ENCODE measurements at regions not wholly inside any gene's neighbourhood (a gene's known extent, or its start where the extent isn't known, plus 50 kb on each side); places are given as distances from the start of the nearest gene placed in this dataset.
"Not testable (repeated sequence)": the region's sequence is repeated elsewhere in the genome, so short reads cannot be mapped to it uniquely, and the experiment has no call there.

DNA sequence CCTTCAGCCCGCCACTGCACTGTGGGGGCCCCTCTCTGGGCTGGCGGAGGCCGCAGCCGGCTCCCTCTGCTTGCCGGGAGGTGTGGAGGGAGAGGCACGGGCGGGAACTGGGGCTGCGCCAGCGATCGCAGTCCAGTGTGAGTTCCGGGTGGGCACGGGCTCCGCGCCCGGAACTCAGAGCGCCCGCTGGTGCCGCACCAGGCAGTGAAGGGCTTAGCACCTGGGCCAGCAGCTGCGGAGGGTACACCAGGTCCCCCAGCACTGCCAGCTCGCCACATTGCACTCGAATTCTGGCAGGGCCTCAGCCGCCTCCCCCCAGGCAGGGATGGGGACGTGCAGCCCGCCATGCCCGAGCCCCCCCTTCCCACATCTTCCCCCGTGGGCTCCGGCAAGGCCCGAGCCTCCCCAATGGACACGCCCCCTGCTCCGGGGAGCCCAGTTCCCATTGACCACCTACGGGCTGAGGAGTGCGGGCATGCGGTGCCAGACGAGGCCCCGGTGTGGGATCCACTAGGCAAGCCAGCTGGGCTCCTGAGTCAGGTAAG lies 135.9 kb upstream of the RFC3 start:
- Mint-ChIP-seq H3K4me1 (peaks cover 28% of the 10 kb centered on the region), H3K27me3 (ENCODE audit: low read depth) (no peaks in the 10 kb centered on the region), H3K4me3 (no peak overlapping the region), H3K9me3 (peaks cover 9% of the 10 kb centered on the region), H3K27ac (ENCODE audit: unreplicated experiment) (no peak overlapping the region), H3K36me3 (ENCODE audit: low read depth) (peaks cover 4% of the 10 kb centered on the region)
- no peak for TF ChIP-seq CTCF (conservative IDR thresholded peaks at IDR 0.05)
- DNase-seq (ENCODE audit: low read depth, low spot score), result no peak

GRCh38 chr13:33682646-33683045 lies 135.3 kb upstream of the RFC3 start:
- H3K4me3 Mint-ChIP-seq; DNase-seq (ENCODE audit: low read depth, low spot score); H3K36me3 Mint-ChIP-seq (ENCODE audit: low read depth); H3K27me3 Mint-ChIP-seq (ENCODE audit: low read depth); H3K27ac Mint-ChIP-seq (ENCODE audit: unreplicated experiment): not testable (repeated sequence)
- Mint-ChIP-seq H3K9me3 (peaks cover 12% of the 10 kb centered on the region), H3K4me1 (peaks cover 23% of the 10 kb centered on the region)

GRCh38 chr13:33683376-33683775 lies 134.6 kb upstream of the RFC3 start:
- peaks cover 6% of the 10 kb centered on the region for H3K36me3 Mint-ChIP-seq (ENCODE audit: low read depth)
- no peak overlapping the region for H3K27ac Mint-ChIP-seq (ENCODE audit: unreplicated experiment)
- no peak for TF ChIP-seq CTCF (conservative IDR thresholded peaks at IDR 0.05)
- no peak overlapping the region for H3K4me3 Mint-ChIP-seq
- H3K27me3 Mint-ChIP-seq (ENCODE audit: low read depth), result no peaks in the 10 kb centered on the region
- no peak for DNase-seq (ENCODE audit: low read depth, low spot score)
- H3K9me3 Mint-ChIP-seq, result peaks cover 13% of the 10 kb centered on the region
- peaks cover 23% of the 10 kb centered on the region for H3K4me1 Mint-ChIP-seq

- no peak overlapping the region for H3K27ac Mint-ChIP-seq (ENCODE audit: unreplicated experiment)
- H3K36me3 Mint-ChIP-seq (ENCODE audit: low read depth), result peaks cover 9% of the 10 kb centered on the region
- no peaks in the 10 kb centered on the region for H3K27me3 Mint-ChIP-seq (ENCODE audit: low read depth)
- peaks cover 21% of the 10 kb centered on the region for H3K9me3 Mint-ChIP-seq
- TF ChIP-seq CTCF (conservative IDR thresholded peaks at IDR 0.05), result no peak
- H3K4me3 Mint-ChIP-seq, result no peak overlapping the region
- no peak for DNase-seq (ENCODE audit: low read depth, low spot score)
- H3K4me1 Mint-ChIP-seq, result peaks cover 12% of the 10 kb centered on the region
Observed at GRCh38 chr13:33684874-33685273, 133.1 kb upstream of the RFC3 start.

DNA sequence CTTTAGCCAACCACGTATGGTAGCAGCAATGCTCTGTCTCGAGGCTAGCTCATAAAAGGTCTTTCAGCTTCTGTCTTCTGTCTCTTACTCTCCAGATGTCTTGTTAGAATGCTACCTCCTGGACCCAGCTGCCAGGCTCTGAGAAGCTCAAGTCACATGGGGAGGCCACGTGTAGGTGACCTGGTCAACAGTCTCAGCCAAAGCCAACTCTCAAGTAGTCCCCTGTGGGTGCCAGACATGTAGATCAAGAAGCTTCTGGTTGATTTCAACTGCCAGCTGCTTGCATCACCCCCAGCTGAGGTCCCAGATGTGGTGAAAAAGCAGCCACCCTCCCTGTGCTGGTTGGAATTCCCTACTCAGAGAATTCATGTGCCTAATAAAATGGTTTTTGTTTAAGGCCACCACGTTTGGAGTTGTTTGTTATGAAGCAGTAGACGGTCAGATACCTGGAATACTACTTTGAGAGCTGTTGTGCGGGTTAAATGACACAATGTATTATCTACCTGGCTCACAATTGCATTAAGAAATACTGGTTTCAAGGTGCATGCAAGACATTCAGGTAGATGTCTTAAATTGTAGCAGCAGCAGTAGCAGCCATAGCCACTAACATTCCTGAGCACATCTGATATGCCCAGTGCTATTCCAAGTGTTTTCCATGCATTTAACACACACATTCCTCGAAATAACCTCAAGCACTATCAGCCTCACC lies 131.0 kb upstream of the RFC3 start:
- Mint-ChIP-seq H3K36me3 (ENCODE audit: low read depth) (peaks cover 6% of the 10 kb centered on the region), H3K27ac (ENCODE audit: unreplicated experiment) (no peak overlapping the region), H3K4me1 (peaks cover 5% of the 10 kb centered on the region), H3K4me3 (no peak overlapping the region), H3K27me3 (ENCODE audit: low read depth) (no peaks in the 10 kb centered on the region), H3K9me3 (peaks cover 16% of the 10 kb centered on the region)
- DNase-seq (ENCODE audit: low read depth, low spot score), result no peak
- TF ChIP-seq CTCF (conservative IDR thresholded peaks at IDR 0.05), result no peak

DNA sequence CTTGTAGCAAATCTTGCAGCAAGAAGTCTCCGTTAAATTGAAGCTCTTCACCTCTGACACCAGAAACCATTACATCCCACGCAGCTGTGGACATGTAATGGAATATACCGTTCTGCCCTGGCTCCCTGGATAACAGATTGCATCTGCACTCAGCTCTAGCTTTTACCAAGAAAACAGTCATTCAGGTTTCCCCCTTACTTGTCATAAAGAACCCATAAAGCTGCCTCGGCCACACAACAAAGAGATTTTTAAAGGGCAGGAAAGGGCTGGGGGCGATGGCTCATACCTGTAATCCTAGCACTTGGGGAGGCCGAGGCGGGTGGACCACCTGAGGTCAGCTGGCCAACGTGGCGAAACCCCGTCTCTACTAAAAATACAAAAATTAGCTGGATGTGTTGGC lies 127.6 kb upstream of the RFC3 start:
- no peak for DNase-seq (ENCODE audit: low read depth, low spot score)
- H3K27me3 Mint-ChIP-seq (ENCODE audit: low read depth), result no peaks in the 10 kb centered on the region
- no peak overlapping the region for H3K4me3 Mint-ChIP-seq
- H3K9me3 Mint-ChIP-seq, result peaks cover 16% of the 10 kb centered on the region
- no peak overlapping the region for H3K27ac Mint-ChIP-seq (ENCODE audit: unreplicated experiment)
- no peak for TF ChIP-seq CTCF (conservative IDR thresholded peaks at IDR 0.05)
- H3K36me3 Mint-ChIP-seq (ENCODE audit: low read depth), result peaks cover 6% of the 10 kb centered on the region
- H3K4me1 Mint-ChIP-seq, result peaks cover 5% of the 10 kb centered on the region

Measured in neural crest cell (in vitro differentiated cells).